ENCODE measurements at regions not wholly inside any gene's neighbourhood (a gene's known extent, or its start where the extent isn't known, plus 50 kb on each side); places are given as distances from the start of the nearest gene placed in this dataset.
A peak's percentile ranks its signal among the peaks of the same experiment; 100 is the strongest.
"Not testable (repeated sequence)": the region's sequence is repeated elsewhere in the genome, so short reads cannot be mapped to it uniquely, and the experiment has no call there.

- DNase-seq; intact Hi-C loops (cut with DNase I); H3K9me3 ChIP-seq; H3K4me3 ChIP-seq; H3K4me1 ChIP-seq; H3K27me3 ChIP-seq; H3K9ac ChIP-seq (ENCODE audit: low read depth in 2 of 2, low read length in 2 of 2); H3K27ac ChIP-seq; H3K36me3 ChIP-seq: not testable (repeated sequence)
Observed at GRCh38 chr16:29182940-29183868, 198.4 kb downstream of the LAT start.

- H3K9me3 ChIP-seq: no peaks in the 10 kb centered on the region
- H3K36me3 ChIP-seq: no peaks in the 10 kb centered on the region
- TF ChIP-seq, protein P1, sequence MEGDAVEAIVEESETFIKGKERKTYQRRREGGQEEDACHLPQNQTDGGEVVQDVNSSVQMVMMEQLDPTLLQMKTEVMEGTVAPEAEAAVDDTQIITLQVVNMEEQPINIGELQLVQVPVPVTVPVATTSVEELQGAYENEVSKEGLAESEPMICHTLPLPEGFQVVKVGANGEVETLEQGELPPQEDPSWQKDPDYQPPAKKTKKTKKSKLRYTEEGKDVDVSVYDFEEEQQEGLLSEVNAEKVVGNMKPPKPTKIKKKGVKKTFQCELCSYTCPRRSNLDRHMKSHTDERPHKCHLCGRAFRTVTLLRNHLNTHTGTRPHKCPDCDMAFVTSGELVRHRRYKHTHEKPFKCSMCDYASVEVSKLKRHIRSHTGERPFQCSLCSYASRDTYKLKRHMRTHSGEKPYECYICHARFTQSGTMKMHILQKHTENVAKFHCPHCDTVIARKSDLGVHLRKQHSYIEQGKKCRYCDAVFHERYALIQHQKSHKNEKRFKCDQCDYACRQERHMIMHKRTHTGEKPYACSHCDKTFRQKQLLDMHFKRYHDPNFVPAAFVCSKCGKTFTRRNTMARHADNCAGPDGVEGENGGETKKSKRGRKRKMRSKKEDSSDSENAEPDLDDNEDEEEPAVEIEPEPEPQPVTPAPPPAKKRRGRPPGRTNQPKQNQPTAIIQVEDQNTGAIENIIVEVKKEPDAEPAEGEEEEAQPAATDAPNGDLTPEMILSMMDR (IDR thresholded peaks at IDR 0.05): no peak
- no peaks in the 10 kb centered on the region for H3K27me3 ChIP-seq
- H3K9ac ChIP-seq (ENCODE audit: low read depth in 2 of 2, low read length in 2 of 2): no peak overlapping the region
- no peak overlapping the region for H3K4me3 ChIP-seq
- no peak for DNase-seq
- H3K27ac ChIP-seq: no peak overlapping the region
- H3K4me1 ChIP-seq: no peaks in the 10 kb centered on the region
- intact Hi-C loops (cut with DNase I): no loop called here
Observed at GRCh38 chr16:29182501-29182900, 197.6 kb downstream of the LAT start.

DNA sequence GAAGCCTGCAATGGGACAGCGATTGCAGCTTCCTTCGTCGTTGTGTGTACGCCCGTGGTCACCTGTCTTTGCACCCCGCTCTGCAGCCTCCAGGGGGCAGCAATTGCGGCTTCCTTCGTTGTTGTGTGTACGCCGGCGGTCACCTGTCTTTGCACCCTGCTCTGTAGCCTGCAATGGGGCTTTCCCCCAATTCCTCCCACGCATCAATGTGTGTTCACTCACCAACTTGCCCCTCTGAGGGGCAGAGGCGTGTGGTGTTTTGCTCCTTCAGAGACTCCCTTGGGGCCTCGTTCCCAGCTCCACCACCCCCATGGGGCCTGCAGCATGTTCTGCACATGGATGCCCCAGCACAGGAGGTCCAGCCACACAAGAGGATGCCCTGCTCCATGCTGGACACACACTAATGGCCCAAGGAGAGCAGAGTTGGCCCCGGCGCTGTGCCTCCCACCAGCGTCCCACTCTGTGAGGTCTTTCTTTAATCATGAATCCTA lies 197.1 kb downstream of the LAT start:
- H3K4me3 ChIP-seq; H3K36me3 ChIP-seq; H3K9me3 ChIP-seq; DNase-seq; H3K27me3 ChIP-seq; intact Hi-C loops (cut with DNase I); H3K4me1 ChIP-seq; H3K27ac ChIP-seq; H3K9ac ChIP-seq (ENCODE audit: low read depth in 2 of 2, low read length in 2 of 2): not testable (repeated sequence)

DNA sequence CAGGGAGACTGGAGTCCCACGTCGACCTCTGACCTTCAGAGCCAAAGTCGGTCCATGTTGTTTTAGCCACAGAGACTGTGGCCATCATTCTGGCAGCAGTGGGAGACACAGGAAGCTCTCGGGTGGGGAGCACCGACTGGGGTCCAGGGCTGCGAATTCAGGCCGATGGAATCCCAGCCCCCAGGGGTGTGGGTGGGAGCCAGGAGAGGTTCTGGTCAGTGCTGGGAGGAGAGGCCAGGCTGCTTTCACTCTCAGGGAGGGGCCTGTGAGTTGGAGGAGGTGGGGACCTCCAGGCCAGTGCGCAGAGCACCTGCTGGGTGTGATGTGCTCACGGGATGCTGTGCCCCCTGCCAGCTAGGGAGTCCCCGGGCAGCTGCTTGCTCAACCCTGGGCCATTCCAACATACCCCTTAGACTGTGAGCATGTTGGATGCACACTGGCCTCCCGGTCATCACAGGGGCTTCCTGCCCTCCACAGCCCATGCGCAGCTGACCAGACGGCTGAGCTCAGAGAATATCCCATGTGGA lies 196.5 kb downstream of the LAT start:
- H3K27me3 ChIP-seq; H3K9me3 ChIP-seq; H3K9ac ChIP-seq (ENCODE audit: low read depth in 2 of 2, low read length in 2 of 2); H3K27ac ChIP-seq; H3K4me1 ChIP-seq; H3K36me3 ChIP-seq; H3K4me3 ChIP-seq; DNase-seq; intact Hi-C loops (cut with DNase I): not testable (repeated sequence)

- H3K4me1 ChIP-seq; H3K27me3 ChIP-seq; H3K4me3 ChIP-seq; intact Hi-C loops (cut with DNase I); H3K27ac ChIP-seq; H3K36me3 ChIP-seq; H3K9ac ChIP-seq (ENCODE audit: low read depth in 2 of 2, low read length in 2 of 2); DNase-seq; H3K9me3 ChIP-seq: not testable (repeated sequence)
Observed at GRCh38 chr16:29180206-29180600, 195.4 kb downstream of the LAT start.

DNA sequence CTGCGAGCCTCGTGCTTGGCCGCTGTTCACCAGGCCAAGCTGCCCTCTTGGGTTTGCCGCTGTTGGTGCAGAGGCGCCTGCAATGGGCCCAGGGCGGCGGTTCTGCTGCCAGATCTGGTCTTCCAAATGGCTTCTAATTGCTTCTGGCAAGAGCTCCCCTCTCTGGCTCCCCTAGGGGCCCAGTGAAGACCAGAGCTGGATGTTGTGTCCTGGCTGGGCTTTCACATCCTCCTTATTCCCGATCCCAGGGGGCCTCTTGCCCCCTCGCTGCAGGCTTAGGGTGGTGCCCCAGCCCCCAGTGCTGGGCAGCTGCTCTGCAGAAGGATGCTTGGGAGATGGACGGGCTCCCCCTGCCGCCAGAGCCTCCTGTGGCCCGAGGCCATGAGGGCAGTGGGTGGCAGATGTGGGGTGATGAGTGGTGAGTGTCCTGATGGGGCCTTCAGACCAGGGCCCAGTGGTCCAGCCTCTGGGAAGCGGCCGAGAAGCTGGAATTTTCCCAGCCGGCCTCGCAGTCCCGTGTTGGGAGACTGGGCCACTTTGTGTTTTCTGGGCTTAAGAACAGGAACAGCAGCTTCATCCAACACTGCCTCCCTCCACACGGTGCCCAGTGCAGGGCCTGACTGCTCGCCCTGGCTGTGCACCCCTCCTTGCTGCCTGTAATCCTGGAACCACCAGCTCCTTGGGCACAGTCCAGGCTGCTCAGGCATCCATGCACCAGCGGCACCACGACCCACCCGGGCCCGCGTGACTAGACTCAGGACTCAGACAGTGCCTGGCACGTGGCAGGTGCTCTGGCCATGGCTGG lies 194.8 kb downstream of the LAT start:
- H3K27me3 ChIP-seq; H3K4me3 ChIP-seq; intact Hi-C loops (cut with DNase I); H3K9ac ChIP-seq (ENCODE audit: low read depth in 2 of 2, low read length in 2 of 2); H3K9me3 ChIP-seq; H3K36me3 ChIP-seq; DNase-seq; H3K27ac ChIP-seq; H3K4me1 ChIP-seq: not testable (repeated sequence)

GRCh38 chr16:29177888-29178726 lies 193.3 kb downstream of the LAT start:
- H3K27ac ChIP-seq; H3K9ac ChIP-seq (ENCODE audit: low read depth in 2 of 2, low read length in 2 of 2); DNase-seq; H3K36me3 ChIP-seq; H3K4me3 ChIP-seq; H3K9me3 ChIP-seq; H3K4me1 ChIP-seq; H3K27me3 ChIP-seq; intact Hi-C loops (cut with DNase I): not testable (repeated sequence)

DNA sequence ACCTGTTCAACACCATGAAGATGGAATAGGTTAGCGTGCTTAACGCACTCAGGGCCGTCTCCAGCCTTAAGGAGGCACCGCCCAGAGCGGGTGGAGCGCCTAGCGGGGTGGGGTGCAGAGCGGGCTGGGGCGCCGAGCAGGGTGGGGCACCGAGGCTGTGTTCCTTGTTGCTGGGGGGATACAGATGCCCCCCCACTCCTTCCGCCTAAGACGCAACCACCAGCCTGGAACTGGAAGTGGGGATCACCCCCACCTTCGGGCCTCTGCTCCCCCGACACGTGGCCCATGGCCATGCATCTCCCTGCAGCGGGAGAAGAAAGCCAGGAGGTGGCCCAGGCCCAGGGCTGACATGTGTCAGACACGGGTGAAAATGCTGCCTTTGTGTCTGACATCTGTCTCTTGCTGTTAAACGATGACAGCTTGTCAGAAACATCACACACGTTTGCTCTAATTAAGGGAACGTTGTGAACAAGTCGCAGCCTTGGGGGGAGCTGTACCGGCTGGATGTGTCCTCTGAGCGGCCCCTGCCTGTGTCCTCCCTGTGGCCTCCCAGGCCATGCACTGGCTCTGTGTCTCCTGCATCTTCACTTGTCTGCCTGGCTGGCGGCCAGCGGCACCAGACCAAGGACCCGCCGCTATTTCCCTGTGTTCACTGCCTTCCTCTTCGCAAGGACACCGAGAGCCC lies 192.5 kb downstream of the LAT start:
- H3K36me3 ChIP-seq; H3K27ac ChIP-seq; H3K27me3 ChIP-seq; DNase-seq; H3K4me1 ChIP-seq; H3K4me3 ChIP-seq; H3K9ac ChIP-seq (ENCODE audit: low read depth in 2 of 2, low read length in 2 of 2); H3K9me3 ChIP-seq; intact Hi-C loops (cut with DNase I): not testable (repeated sequence)

GRCh38 chr16:29176822-29177202 lies 192.0 kb downstream of the LAT start:
- H3K9me3 ChIP-seq; H3K4me1 ChIP-seq; intact Hi-C loops (cut with DNase I); H3K27me3 ChIP-seq; DNase-seq; H3K27ac ChIP-seq; H3K4me3 ChIP-seq; H3K36me3 ChIP-seq: not testable (repeated sequence)
- peak overlapping the region in 1 of 2 donors; percentile 12 for H3K9ac ChIP-seq (ENCODE audit: low read depth in 2 of 2, low read length in 2 of 2)

GRCh38 chr16:29176154-29176470 lies 191.3 kb downstream of the LAT start:
- H3K9ac ChIP-seq (ENCODE audit: low read depth in 2 of 2, low read length in 2 of 2); DNase-seq; H3K9me3 ChIP-seq; H3K36me3 ChIP-seq; H3K4me3 ChIP-seq; intact Hi-C loops (cut with DNase I); H3K4me1 ChIP-seq; H3K27me3 ChIP-seq; H3K27ac ChIP-seq: not testable (repeated sequence)

DNA sequence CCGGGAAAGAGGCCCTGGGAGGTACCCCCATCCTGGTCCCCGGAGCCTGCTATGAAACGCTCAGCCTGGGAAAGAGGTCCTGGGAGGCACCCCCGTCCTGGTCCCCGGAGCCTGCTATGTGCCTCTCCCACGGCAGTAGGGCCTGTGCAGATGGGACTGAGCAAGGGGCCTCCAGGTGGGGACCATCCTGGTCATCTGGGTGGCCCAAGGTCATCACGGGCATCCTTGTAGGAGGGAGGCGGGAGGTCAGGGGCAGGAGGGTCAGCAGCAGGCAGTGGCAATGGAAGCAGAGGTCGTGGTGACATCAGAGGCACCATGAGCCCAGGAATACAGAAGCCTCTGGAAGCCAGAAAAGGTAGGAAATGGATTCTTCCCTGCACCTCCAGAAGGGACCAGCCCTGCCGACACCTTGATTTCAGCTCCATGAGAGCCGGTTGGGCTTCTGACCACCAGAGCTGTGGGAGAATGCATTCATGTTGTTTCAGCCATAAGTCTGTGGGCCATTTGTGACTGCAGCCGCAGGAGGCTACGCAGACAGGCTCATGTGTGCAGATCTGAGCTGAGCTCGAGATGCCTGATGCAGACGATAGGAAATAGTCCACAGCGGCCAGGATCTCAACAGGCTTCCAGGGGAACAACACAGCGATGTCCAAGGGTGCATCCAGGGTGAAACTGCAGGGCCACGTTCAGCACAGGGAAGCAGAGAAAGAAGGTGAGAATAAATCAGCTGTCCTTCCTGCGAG lies 190.7 kb downstream of the LAT start:
- DNase-seq; H3K9ac ChIP-seq (ENCODE audit: low read depth in 2 of 2, low read length in 2 of 2); intact Hi-C loops (cut with DNase I); H3K4me1 ChIP-seq; H3K27me3 ChIP-seq; H3K4me3 ChIP-seq; H3K9me3 ChIP-seq; H3K27ac ChIP-seq; H3K36me3 ChIP-seq: not testable (repeated sequence)

Measured in colonic mucosa (tissue), 4 donors.